ENCODE measurements at regions not wholly inside any gene's neighbourhood (a gene's known extent, or its start where the extent isn't known, plus 50 kb on each side); places are given as distances from the start of the nearest gene placed in this dataset.

DNA sequence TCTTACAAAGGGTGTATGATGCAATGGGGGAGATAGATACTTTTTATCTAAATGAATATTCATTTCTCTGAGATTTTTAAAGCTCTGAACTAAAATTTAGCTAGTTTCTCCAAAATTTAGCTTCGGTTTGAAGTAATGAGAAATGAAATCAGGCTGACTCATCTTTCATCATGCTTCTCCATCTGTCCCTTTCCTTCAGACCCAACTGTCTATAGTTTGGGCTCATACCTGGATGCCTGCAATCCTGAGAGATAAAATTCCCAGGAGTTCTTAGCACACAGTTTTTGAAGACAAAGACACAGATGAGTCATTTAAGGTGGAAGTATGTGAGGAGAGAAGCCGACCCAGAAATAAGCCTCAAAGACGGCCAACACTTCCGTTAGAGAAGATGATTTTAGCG lies 336.4 kb upstream of the CDH20 start:
- Histone ChIP-seq H3K4me2 (ENCODE audit: extremely low read depth, insufficient read depth, low read length) (no peak overlapping the region), H2AFZ (ENCODE audit: low read length) (no peak overlapping the region), H3K9me3 (ENCODE audit: control insufficient read depth, insufficient read depth, low read depth, low read length) (no peaks in the 10 kb centered on the region), H3K4me3 (replicated peaks in 1 of 4; ENCODE audit: control extremely low read depth in 1 of 4, insufficient read depth in 1 of 4, low read depth in 3 of 4, low read length in 4 of 4) (no peak overlapping the region), H3K79me2 (ENCODE audit: control insufficient read depth, insufficient read depth, low read length) (no peaks in the 10 kb centered on the region), H3K36me3 (ENCODE audit: control insufficient read depth, insufficient read depth, low read length) (no peaks in the 10 kb centered on the region), H3K9ac (ENCODE audit: insufficient read depth, low read length) (no peak overlapping the region), H4K20me1 (ENCODE audit: control insufficient read depth, extremely low read depth, insufficient read depth, low read length) (no peaks in the 10 kb centered on the region), H3K27ac (ENCODE audit: insufficient read depth, low read length) (no peak overlapping the region), H3K4me1 (ENCODE audit: control insufficient read depth, extremely low read depth, insufficient read depth, low read length) (no peaks in the 10 kb centered on the region), H3K27me3 (ENCODE audit: control insufficient read depth, insufficient read depth, low read length) (no peaks in the 10 kb centered on the region)
- DNase-seq (ENCODE audit: low read depth in 2 of 2) = no peak
- TF ChIP-seq, protein P1, sequence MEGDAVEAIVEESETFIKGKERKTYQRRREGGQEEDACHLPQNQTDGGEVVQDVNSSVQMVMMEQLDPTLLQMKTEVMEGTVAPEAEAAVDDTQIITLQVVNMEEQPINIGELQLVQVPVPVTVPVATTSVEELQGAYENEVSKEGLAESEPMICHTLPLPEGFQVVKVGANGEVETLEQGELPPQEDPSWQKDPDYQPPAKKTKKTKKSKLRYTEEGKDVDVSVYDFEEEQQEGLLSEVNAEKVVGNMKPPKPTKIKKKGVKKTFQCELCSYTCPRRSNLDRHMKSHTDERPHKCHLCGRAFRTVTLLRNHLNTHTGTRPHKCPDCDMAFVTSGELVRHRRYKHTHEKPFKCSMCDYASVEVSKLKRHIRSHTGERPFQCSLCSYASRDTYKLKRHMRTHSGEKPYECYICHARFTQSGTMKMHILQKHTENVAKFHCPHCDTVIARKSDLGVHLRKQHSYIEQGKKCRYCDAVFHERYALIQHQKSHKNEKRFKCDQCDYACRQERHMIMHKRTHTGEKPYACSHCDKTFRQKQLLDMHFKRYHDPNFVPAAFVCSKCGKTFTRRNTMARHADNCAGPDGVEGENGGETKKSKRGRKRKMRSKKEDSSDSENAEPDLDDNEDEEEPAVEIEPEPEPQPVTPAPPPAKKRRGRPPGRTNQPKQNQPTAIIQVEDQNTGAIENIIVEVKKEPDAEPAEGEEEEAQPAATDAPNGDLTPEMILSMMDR (conservative IDR thresholded peaks at IDR 0.05 in 1 of 2, IDR thresholded peaks at IDR 0.05 in 1 of 2; ENCODE audit: low read depth in 1 of 2, low read length in 2 of 2) = no peak
- no peak for TF ChIP-seq EZH2 (IDR thresholded peaks at IDR 0.05; ENCODE audit: low read length, missing control alignments)

DNA sequence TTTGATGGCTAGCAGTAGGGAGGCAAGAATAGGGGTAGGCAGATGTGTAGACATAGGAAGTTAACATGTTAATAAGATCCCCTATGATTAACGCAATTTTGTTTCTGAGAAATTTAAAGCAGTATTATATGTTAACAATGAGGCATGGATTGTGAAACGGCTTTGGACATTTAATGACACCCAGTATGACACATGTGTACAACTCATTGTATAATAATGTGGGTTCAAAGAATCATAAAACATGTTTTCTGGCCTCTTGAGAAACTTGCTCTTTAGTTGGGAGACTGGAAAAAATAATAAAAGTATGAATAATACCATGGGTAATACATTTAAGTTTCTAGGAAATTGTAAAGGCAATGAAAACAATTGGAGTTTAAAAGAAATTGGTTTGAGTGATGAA lies 332.1 kb upstream of the CDH20 start:
- Histone ChIP-seq H3K9ac (ENCODE audit: insufficient read depth, low read length) (no peak overlapping the region), H2AFZ (ENCODE audit: low read length) (no peak overlapping the region), H3K27me3 (ENCODE audit: control insufficient read depth, insufficient read depth, low read length) (no peaks in the 10 kb centered on the region), H3K4me3 (replicated peaks in 1 of 4; ENCODE audit: control extremely low read depth in 1 of 4, insufficient read depth in 1 of 4, low read depth in 3 of 4, low read length in 4 of 4) (no peak overlapping the region), H3K4me2 (ENCODE audit: extremely low read depth, insufficient read depth, low read length) (no peak overlapping the region), H3K27ac (ENCODE audit: insufficient read depth, low read length) (no peak overlapping the region), H3K36me3 (ENCODE audit: control insufficient read depth, insufficient read depth, low read length) (no peaks in the 10 kb centered on the region), H3K4me1 (ENCODE audit: control insufficient read depth, extremely low read depth, insufficient read depth, low read length) (no peaks in the 10 kb centered on the region), H3K79me2 (ENCODE audit: control insufficient read depth, insufficient read depth, low read length) (no peaks in the 10 kb centered on the region), H3K9me3 (ENCODE audit: control insufficient read depth, insufficient read depth, low read depth, low read length) (no peaks in the 10 kb centered on the region), H4K20me1 (ENCODE audit: control insufficient read depth, extremely low read depth, insufficient read depth, low read length) (no peaks in the 10 kb centered on the region)
- peak in 1 of 2 donors; percentile 37 for DNase-seq (ENCODE audit: low read depth in 2 of 2)
- TF ChIP-seq, protein P1 (conservative IDR thresholded peaks at IDR 0.05 in 1 of 2, IDR thresholded peaks at IDR 0.05 in 1 of 2; ENCODE audit: low read depth in 1 of 2, low read length in 2 of 2) = no peak
- no peak for TF ChIP-seq EZH2 (IDR thresholded peaks at IDR 0.05; ENCODE audit: low read length, missing control alignments)

DNA sequence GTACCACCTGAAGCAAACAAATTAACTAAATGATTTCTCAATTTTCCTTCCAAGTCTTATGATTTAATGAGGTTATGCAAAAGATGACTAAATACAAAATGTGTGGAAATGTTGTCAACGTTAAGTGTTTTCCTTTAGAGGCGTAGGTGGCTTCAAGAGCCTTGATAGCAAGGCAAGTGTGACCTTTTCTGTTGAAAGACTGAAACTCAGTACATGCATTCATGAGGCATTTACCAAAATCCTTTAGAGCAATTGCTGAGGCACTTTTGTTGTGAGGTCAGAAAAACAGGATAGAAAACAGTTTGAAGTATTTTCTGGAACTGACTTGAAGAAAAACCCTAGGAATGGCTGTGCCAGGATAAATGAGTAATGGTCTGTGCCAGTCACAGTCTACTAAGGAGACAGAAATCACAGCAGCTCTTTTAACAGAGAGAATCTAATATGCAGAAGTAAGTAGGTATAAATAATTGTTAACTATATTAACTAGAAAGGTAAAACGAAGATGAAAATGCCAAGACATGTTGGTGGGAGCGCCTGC lies 326.5 kb upstream of the CDH20 start:
- Histone ChIP-seq H3K27ac (ENCODE audit: insufficient read depth, low read length) (no peak overlapping the region), H3K4me3 (replicated peaks in 1 of 4; ENCODE audit: control extremely low read depth in 1 of 4, insufficient read depth in 1 of 4, low read depth in 3 of 4, low read length in 4 of 4) (no peak overlapping the region), H2AFZ (ENCODE audit: low read length) (no peak overlapping the region), H3K9me3 (ENCODE audit: control insufficient read depth, insufficient read depth, low read depth, low read length) (no peaks in the 10 kb centered on the region), H3K4me1 (ENCODE audit: control insufficient read depth, extremely low read depth, insufficient read depth, low read length) (no peaks in the 10 kb centered on the region), H3K36me3 (ENCODE audit: control insufficient read depth, insufficient read depth, low read length) (no peaks in the 10 kb centered on the region), H4K20me1 (ENCODE audit: control insufficient read depth, extremely low read depth, insufficient read depth, low read length) (no peaks in the 10 kb centered on the region), H3K79me2 (ENCODE audit: control insufficient read depth, insufficient read depth, low read length) (no peaks in the 10 kb centered on the region), H3K4me2 (ENCODE audit: extremely low read depth, insufficient read depth, low read length) (no peak overlapping the region), H3K9ac (ENCODE audit: insufficient read depth, low read length) (no peak overlapping the region), H3K27me3 (ENCODE audit: control insufficient read depth, insufficient read depth, low read length) (no peaks in the 10 kb centered on the region)
- no peak for DNase-seq (ENCODE audit: low read depth in 2 of 2)
- no peak for TF ChIP-seq EZH2 (IDR thresholded peaks at IDR 0.05; ENCODE audit: low read length, missing control alignments)
- TF ChIP-seq, protein P1 (conservative IDR thresholded peaks at IDR 0.05 in 1 of 2, IDR thresholded peaks at IDR 0.05 in 1 of 2; ENCODE audit: low read depth in 1 of 2, low read length in 2 of 2) = no peak

Data from fibroblast of lung (primary cell).